ENCODE measurements at regions not wholly inside any gene's neighbourhood (a gene's known extent, or its start where the extent isn't known, plus 50 kb on each side); places are given as distances from the start of the nearest gene placed in this dataset.

- TF ChIP-seq, protein P1, sequence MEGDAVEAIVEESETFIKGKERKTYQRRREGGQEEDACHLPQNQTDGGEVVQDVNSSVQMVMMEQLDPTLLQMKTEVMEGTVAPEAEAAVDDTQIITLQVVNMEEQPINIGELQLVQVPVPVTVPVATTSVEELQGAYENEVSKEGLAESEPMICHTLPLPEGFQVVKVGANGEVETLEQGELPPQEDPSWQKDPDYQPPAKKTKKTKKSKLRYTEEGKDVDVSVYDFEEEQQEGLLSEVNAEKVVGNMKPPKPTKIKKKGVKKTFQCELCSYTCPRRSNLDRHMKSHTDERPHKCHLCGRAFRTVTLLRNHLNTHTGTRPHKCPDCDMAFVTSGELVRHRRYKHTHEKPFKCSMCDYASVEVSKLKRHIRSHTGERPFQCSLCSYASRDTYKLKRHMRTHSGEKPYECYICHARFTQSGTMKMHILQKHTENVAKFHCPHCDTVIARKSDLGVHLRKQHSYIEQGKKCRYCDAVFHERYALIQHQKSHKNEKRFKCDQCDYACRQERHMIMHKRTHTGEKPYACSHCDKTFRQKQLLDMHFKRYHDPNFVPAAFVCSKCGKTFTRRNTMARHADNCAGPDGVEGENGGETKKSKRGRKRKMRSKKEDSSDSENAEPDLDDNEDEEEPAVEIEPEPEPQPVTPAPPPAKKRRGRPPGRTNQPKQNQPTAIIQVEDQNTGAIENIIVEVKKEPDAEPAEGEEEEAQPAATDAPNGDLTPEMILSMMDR (optimal IDR thresholded peaks at IDR 0.05 in 1 of 3, IDR thresholded peaks at IDR 0.05 in 1 of 3, conservative IDR thresholded peaks at IDR 0.05 in 1 of 3; ENCODE audit: extremely low read depth in 1 of 3, insufficient read depth in 2 of 3, low read length in 3 of 3): no peak
- no peak for TF ChIP-seq EZH2 (IDR thresholded peaks at IDR 0.05; ENCODE audit: low read length)
Observed at GRCh38 chr10:83937161-83937560, 202.1 kb upstream of the GHITM start.

All from keratinocyte (primary cell).